Transverse colon (tissue), 4 donors: ENCODE measurements at regions not wholly inside any gene's neighbourhood (a gene's known extent, or its start where the extent isn't known, plus 50 kb on each side); places are given as distances from the start of the nearest gene placed in this dataset.

Source experiments
- DNase-seq: peaks from one replicate; pipeline ENCODE4 v3.0.0-alpha.2; 2019
- H3K27ac ChIP-seq, 4 donors: fragments of 200-600 bp; sonication (generic); 2 replicates each; pipeline ENCODE4 v1.5.1; 2016 to 2018; ENCODE audit warnings: inconsistent platforms in 4 of 4
- H3K27me3 ChIP-seq: fragments of 200-600 bp; sonication (generic); 2 replicates; pipeline ENCODE4 v1.5.1; 2017; ENCODE audit warnings: inconsistent platforms
- H3K36me3 ChIP-seq, 4 donors: fragments of 200-600 bp; sonication (generic); 2 replicates each; pipeline ENCODE4 v1.5.1; 2017 to 2019; ENCODE audit warnings: inconsistent platforms in 4 of 4
- H3K4me1 ChIP-seq, 4 donors: fragments of 200-600 bp; sonication (generic); 2 replicates each; pipeline ENCODE4 v1.5.1; 2017 to 2020; ENCODE audit warnings: inconsistent platforms in 4 of 4
- H3K4me3 ChIP-seq, 4 donors: fragments of 200-600 bp; sonication (generic); 1 replicate in 1 of 4; 2 replicates in 3 of 4; pipeline versions ENCODE4 v1.5.1 to v1.6.1; 2017 to 2019; ENCODE audit warnings: inconsistent platforms in 4 of 4
- H3K9me3 ChIP-seq, 2 donors: fragments of 200-600 bp; sonication (generic); 2 replicates each; pipeline ENCODE4 v1.5.1; 2017 to 2019; ENCODE audit warnings: inconsistent platforms in 2 of 2
- EP300 ChIP-seq: sonication (generic); formaldehyde crosslinking; IDR thresholded peaks from one replicate; pipeline ENCODE4 v1.6.1; 2017; ENCODE audit warnings: antibody characterized with exemption, low read depth
- POLR2A ChIP-seq: fragments of 450-650 bp; IDR thresholded peaks from one replicate; pipeline ENCODE4 v1.6.1; 2016; ENCODE audit warnings: antibody characterized with exemption, mild to moderate bottlenecking, moderate library complexity
- POLR2AphosphoS5 ChIP-seq, 3 donors: sonication (generic); formaldehyde crosslinking; IDR thresholded peaks; one replicate each; pipeline ENCODE4 v1.6.1; 2016; ENCODE audit warnings: antibody characterized with exemption in 3 of 3
- WGBS, 2 donors: methylation state at CpG; one replicate each; pipeline ENCODE4 v1.1.5; 2018; ENCODE audit warnings: low coverage in 1 of 2; 5-methylcytosine and 5-hydroxymethylcytosine counted together
- in situ Hi-C, 4 donors: fragments of 200-750 bp; cut with MboI; loops; one replicate each; pipeline versions ENCODE4 v1.15.0 to v1.15.1; 2017; ENCODE audit warnings: low sequenced_read_pairs in 3 of 4, low pct_ligation_motif_present in 1 of 4, low pct_unique_long_range_greater_than_20kb in 1 of 4
- intact Hi-C: fragments of 100-400 bp; cut with DNase I; formaldehyde crosslinking; loops from one replicate; pipeline ENCODE4 v1.15.1; 2023; ENCODE audit warnings: low total_unique reads
- TF ChIP-seq, protein P1 (sequence below), 5 experiments: fragments of 200-600 bp in 3 of 5; fragments of 450-650 bp in 2 of 5; sonication (generic) in 3 of 5; IDR thresholded peaks; 1 replicate in 2 of 5; 2 replicates in 3 of 5; pipeline ENCODE4 v1.5.1; 2016 to 2017; ENCODE audit warnings: antibody characterized with exemption in 5 of 5, inconsistent platforms in 3 of 5, mild to moderate bottlenecking in 2 of 5, moderate library complexity in 1 of 5

DNA sequence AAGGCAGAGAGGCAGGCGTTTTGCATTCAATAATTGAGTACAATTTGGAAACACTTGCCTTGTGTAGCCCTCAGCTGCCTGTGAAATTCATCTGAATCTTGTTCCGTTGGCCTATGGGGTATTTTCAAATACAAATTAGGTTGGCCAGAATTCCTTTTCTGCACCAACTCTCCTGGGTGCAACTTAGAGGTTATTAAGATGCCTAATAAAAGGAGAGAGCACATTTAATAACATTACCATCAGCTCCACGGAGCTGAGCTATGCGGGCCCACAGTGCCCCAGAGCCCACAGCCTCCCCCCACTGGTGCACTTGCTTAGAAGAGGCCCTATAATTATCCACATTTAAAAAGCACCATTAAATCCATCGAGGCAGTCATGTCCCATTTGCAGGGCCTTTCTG lies 367.6 kb upstream of the CLINT1 start:
- intact Hi-C loops = no loop called here
- H3K27ac ChIP-seq = no peak overlapping the region
- TF ChIP-seq POLR2AphosphoS5 (IDR thresholded peaks at IDR 0.05) (no peak), POLR2A (no peak), EP300 (no peak)
- TF ChIP-seq, protein P1, sequence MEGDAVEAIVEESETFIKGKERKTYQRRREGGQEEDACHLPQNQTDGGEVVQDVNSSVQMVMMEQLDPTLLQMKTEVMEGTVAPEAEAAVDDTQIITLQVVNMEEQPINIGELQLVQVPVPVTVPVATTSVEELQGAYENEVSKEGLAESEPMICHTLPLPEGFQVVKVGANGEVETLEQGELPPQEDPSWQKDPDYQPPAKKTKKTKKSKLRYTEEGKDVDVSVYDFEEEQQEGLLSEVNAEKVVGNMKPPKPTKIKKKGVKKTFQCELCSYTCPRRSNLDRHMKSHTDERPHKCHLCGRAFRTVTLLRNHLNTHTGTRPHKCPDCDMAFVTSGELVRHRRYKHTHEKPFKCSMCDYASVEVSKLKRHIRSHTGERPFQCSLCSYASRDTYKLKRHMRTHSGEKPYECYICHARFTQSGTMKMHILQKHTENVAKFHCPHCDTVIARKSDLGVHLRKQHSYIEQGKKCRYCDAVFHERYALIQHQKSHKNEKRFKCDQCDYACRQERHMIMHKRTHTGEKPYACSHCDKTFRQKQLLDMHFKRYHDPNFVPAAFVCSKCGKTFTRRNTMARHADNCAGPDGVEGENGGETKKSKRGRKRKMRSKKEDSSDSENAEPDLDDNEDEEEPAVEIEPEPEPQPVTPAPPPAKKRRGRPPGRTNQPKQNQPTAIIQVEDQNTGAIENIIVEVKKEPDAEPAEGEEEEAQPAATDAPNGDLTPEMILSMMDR (IDR thresholded peaks at IDR 0.05) = no peak
- DNase-seq = no peak
- no peak overlapping the region for H3K4me3 ChIP-seq
- H3K4me1 ChIP-seq = no peaks in the 10 kb centered on the region
- H3K27me3 ChIP-seq = no peaks in the 10 kb centered on the region
- 79 to 87% methylated on average over 2 to 5 of the region's 5 CpGs for WGBS, 2 donors
- no peaks in the 10 kb centered on the region for H3K9me3 ChIP-seq
- in situ Hi-C loops = no loop called here
- no peaks in the 10 kb centered on the region for H3K36me3 ChIP-seq

DNA sequence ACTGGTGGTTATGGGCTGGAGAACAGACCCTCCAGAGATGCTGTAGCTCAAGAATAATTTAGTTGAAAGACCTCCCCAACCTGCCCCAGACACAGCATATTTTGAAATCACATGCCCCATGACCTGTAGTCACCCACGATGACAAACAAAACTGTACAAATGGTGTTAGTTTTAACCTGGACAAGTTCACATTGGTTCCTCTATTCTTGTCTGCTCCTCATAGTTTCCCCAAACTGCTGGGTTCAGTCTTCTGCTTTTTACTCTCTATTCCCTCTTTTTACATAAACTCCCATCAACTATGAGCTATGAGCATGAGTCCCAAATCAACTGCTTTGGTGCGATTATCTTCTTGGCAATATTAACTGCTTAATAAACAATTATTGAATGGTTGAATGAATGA lies 365.3 kb upstream of the CLINT1 start:
- Histone ChIP-seq H3K9me3 (no peaks in the 10 kb centered on the region), H3K4me3 (no peak overlapping the region), H3K4me1 (no peaks in the 10 kb centered on the region), H3K36me3 (no peaks in the 10 kb centered on the region), H3K27me3 (no peaks in the 10 kb centered on the region), H3K27ac (no peak overlapping the region)
- 78 to 80% methylated on average over 1 to 2 of the region's 2 CpGs for WGBS, 2 donors
- in situ Hi-C loops = no loop called here
- intact Hi-C loops = no loop called here
- TF ChIP-seq EP300 = no peak
- no peak for TF ChIP-seq POLR2AphosphoS5 (IDR thresholded peaks at IDR 0.05)
- TF ChIP-seq, protein P1 (IDR thresholded peaks at IDR 0.05) = no peak
- TF ChIP-seq POLR2A = no peak
- no peak for DNase-seq

DNA sequence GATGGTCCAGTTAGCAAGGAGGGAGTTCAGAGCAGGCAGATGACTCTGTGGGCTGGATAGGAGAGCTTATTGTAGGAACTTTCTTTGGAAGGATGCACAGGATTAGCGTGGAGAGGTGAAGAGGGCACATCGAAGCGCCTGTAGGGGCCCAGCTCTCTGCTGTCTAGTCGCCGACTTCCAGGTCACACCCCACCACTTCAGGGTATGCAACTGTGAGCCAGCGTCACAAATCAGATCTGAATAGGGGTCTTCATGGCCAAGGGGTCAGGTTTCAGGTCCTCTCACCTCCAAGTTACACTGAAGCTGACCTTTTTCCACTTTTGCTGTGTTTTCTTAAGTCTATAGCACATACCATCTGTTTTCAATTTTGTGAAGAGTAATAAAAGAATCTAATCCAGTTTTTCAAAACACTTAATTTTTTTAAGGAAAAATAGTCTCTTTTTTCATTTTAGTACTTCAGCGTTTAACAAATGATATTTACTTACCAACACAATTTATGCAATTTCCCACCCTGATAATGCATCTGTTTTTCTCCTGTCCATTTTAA lies 364.2 kb upstream of the CLINT1 start:
- TF ChIP-seq EP300 = no peak
- no peak for TF ChIP-seq POLR2AphosphoS5 (IDR thresholded peaks at IDR 0.05)
- TF ChIP-seq POLR2A = no peak
- TF ChIP-seq, protein P1 (IDR thresholded peaks at IDR 0.05) = no peak
- Histone ChIP-seq H3K4me1 (no peaks in the 10 kb centered on the region), H3K36me3 (no peaks in the 10 kb centered on the region), H3K27me3 (no peaks in the 10 kb centered on the region), H3K27ac (no peak overlapping the region), H3K9me3 (no peaks in the 10 kb centered on the region), H3K4me3 (no peak overlapping the region)
- DNase-seq = no peak
- intact Hi-C loops (no loop called here), in situ Hi-C loops (no loop called here)
- 76 to 79% methylated on average over 4 to 7 of the region's 7 CpGs for WGBS, 2 donors

DNA sequence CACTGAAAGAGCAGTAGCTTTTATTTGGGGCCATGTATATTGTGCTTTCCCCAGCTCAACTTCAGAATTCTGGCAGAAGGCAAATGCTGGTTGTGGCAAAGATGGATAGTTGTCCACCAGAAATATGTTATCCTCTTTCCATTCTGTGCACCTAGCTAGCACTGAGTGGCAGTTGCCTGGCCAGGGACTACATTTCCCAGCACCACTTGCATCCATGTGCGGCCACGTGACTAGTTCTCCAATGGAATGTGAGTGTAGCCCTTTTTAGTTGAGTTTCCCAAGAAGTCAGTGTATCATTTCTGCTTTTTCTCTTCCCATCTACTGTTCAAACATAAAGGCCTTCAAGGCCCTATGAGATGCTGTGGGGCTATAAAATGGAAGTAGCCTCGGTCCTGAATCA lies 354.0 kb upstream of the CLINT1 start:
- TF ChIP-seq EP300 (no peak), POLR2AphosphoS5 (IDR thresholded peaks at IDR 0.05) (no peak), POLR2A (no peak)
- TF ChIP-seq, protein P1 (IDR thresholded peaks at IDR 0.05) = no peak
- Histone ChIP-seq H3K4me1 (no peaks in the 10 kb centered on the region), H3K4me3 (no peak overlapping the region), H3K36me3 (no peaks in the 10 kb centered on the region), H3K9me3 (no peaks in the 10 kb centered on the region), H3K27me3 (no peaks in the 10 kb centered on the region), H3K27ac (no peak overlapping the region)
- 74 to 83% methylated on average over 1 to 3 of the region's 3 CpGs for WGBS, 2 donors
- intact Hi-C loops (no loop called here), in situ Hi-C loops (no loop called here)
- DNase-seq = no peak
